GM12878 (cell line): ENCODE measurements at regions not wholly inside any gene's neighbourhood (a gene's known extent, or its start where the extent isn't known, plus 50 kb on each side); places are given as distances from the start of the nearest gene placed in this dataset.
A peak's percentile ranks its signal among the peaks of the same experiment; 100 is the strongest.

Source experiments
- ATAC-seq: fragments of 200-7000 bp; cut with Tn5 transposase; 3 replicates; pipeline ENCODE4 v1.9.1; 2020; ENCODE audit warnings: mild to moderate bottlenecking, moderate library complexity
- BruUV-seq: library from RNA; stranded (reverse); fragments of 400-500 nt; replicated peaks from 2 replicates; lab custom pipeline; 2021; lab: Mats Ljungman, UMichigan
- CTCF ChIA-PET: fragments of 300-600 bp; sonication (Branson Sonifier 250); formaldehyde crosslinking; extraction: SDS; loops from one replicate; lab custom pipeline; 2021; ENCODE audit warnings: inconsistent platforms; lab: Yijun Ruan, JAX
- POLR2A ChIA-PET: fragments of 350-600 bp; formaldehyde crosslinking; extraction: SDS; loops from one replicate; lab custom pipeline; 2021; ENCODE audit warnings: inconsistent platforms; lab: Charles Lee
- RAD21 ChIA-PET: fragments of 300-600 bp; sonication (Branson Sonifier 250); formaldehyde crosslinking; loops from one replicate; lab custom pipeline; 2023; ENCODE audit warnings: antibody characterized with exemption; ENCODE audit not compliant: unreplicated experiment; lab: Charles Lee
- SMC1A ChIA-PET: fragments of 300-600 bp; sonication (Branson Sonifier 250); formaldehyde crosslinking; loops from one replicate; lab custom pipeline; 2023; ENCODE audit not compliant: unreplicated experiment, uncharacterized antibody; lab: Charles Lee
- DNase-seq: peaks from one replicate; pipeline ENCODE4 v3.0.0-alpha.2; 2011; ENCODE audit warnings: low read depth, low spot score
- FAIRE-seq: peaks from 3 replicates; lab custom pipeline; 2011; peaks lifted over from hg19 to GRCh38; lab: Jason Lieb, UNC
- H2AFZ ChIP-seq: 2 replicates; pipeline ENCODE4 v1.6.0; 2011; ENCODE audit warnings: low read depth, low read length, control low read depth; ENCODE audit not compliant: control insufficient read depth
- H3K27ac ChIP-seq: 2 replicates; pipeline ENCODE4 v1.5.1; 2011; ENCODE audit warnings: control low read depth; ENCODE audit not compliant: control insufficient read depth, insufficient read depth
- H3K27me3 ChIP-seq, 2 experiments: replicated peaks in 1 of 2; 2 replicates each; pipeline versions ENCODE4 v1.6.0 to v1.6.1; 2011; ENCODE audit warnings: low read length in 1 of 2; ENCODE audit not compliant: control insufficient read depth in 2 of 2, insufficient read depth in 2 of 2
- H3K36me3 ChIP-seq, 2 experiments: 2 replicates each; pipeline ENCODE4 v1.5.1; 2011; ENCODE audit warnings: low read length in 1 of 2; ENCODE audit not compliant: control insufficient read depth in 2 of 2, insufficient read depth in 2 of 2
- H3K4me1 ChIP-seq: 2 replicates; pipeline ENCODE4 v1.6.1; 2011; ENCODE audit warnings: mild to moderate bottlenecking, low read length, moderate library complexity, mixed read lengths; ENCODE audit not compliant: control insufficient read depth, insufficient read depth
- H3K4me2 ChIP-seq: 2 replicates; pipeline ENCODE4 v1.6.0; 2011; ENCODE audit warnings: control low read depth; ENCODE audit not compliant: control insufficient read depth, insufficient read depth
- H3K4me3 ChIP-seq: fragments of 200-600 bp; sonication (generic); 2 replicates; pipeline ENCODE4 v1.5.1; 2016
- H3K79me2 ChIP-seq: 2 replicates; pipeline ENCODE4 v1.6.0; 2011; ENCODE audit warnings: low read length; ENCODE audit not compliant: control insufficient read depth, insufficient read depth
- H3K9ac ChIP-seq: 2 replicates; pipeline ENCODE4 v1.8.0; 2011; ENCODE audit warnings: low read length, control low read depth, mixed read lengths; ENCODE audit not compliant: control insufficient read depth, insufficient read depth
- H3K9me3 ChIP-seq: replicated peaks from 3 replicates; pipeline ENCODE4 v1.5.1; 2011; ENCODE audit warnings: mild to moderate bottlenecking, low read length; ENCODE audit not compliant: control insufficient read depth, insufficient read depth
- H4K20me1 ChIP-seq: 2 replicates; pipeline ENCODE4 v1.6.0; 2011; ENCODE audit not compliant: control insufficient read depth, insufficient read depth
- BHLHE40 ChIP-seq, 2 experiments: fragments of 450-650 bp in 1 of 2; IDR thresholded peaks; 2 replicates each; pipeline ENCODE4 v1.6.1; 2011 to 2017; ENCODE audit warnings: low read depth in 2 of 2, borderline replicate concordance in 1 of 2, improper control_type of control experiment in 1 of 2, low read length in 1 of 2, mild to moderate bottlenecking in 1 of 2
- MYB ChIP-seq: fragments of 150-350 bp; IDR thresholded peaks from 2 replicates; pipeline ENCODE4 v1.6.1; 2014; ENCODE audit warnings: mild to moderate bottlenecking, low read depth, low read length, borderline replicate concordance
- NFYB ChIP-seq: IDR thresholded peaks from 2 replicates; pipeline ENCODE4 v1.6.1; 2011; ENCODE audit warnings: low read depth, mild to moderate bottlenecking, low read length, improper control_type of control experiment, moderate library complexity; ENCODE audit not compliant: insufficient read depth
- RFX5 ChIP-seq: IDR thresholded peaks from 2 replicates; pipeline ENCODE4 v1.6.1; 2011; ENCODE audit warnings: low read depth, low read length, improper control_type of control experiment
- RUNX3 ChIP-seq: IDR thresholded peaks from 2 replicates; pipeline ENCODE4 v1.6.1; 2012; ENCODE audit warnings: low read length, inconsistent platforms
- SMAD5 ChIP-seq: IDR thresholded peaks from 2 replicates; pipeline ENCODE4 v1.6.1; 2016; ENCODE audit warnings: antibody characterized with exemption, low read depth
- SMARCA5 ChIP-seq: fragments of 450-650 bp; IDR thresholded peaks from 2 replicates; pipeline ENCODE4 v1.6.1; 2017; ENCODE audit warnings: mild to moderate bottlenecking
- ZZZ3 ChIP-seq: IDR thresholded peaks from 2 replicates; pipeline ENCODE4 v1.6.1; 2011; ENCODE audit warnings: low read depth; ENCODE audit not compliant: control insufficient read depth, insufficient read length
- WGBS: methylation state at CpG from one replicate; pipeline ENCODE4 v1.1.6; 2016; ENCODE audit warnings: low lambda C conversion rate; ENCODE audit not compliant: insufficient replicate concordance, insufficient coverage; ENCODE audit errors: missing lambda C conversion rate; 5-methylcytosine and 5-hydroxymethylcytosine counted together
- in situ Hi-C: fragments of 300-500 bp; cut with MboI; formaldehyde crosslinking; loops from 9 replicates; pipeline ENCODE4 v1.14.3; 2018; ENCODE audit warnings: mixed read lengths
- intact Hi-C: fragments of 100-400 bp; cut with micrococcal nuclease; formaldehyde crosslinking; loops from one replicate; pipeline ENCODE4 v1.14.2; 2022; ENCODE audit not compliant: unreplicated experiment
- TF ChIP-seq, protein P1 (sequence below): fragments of 450-650 bp; IDR thresholded peaks from 2 replicates; pipeline ENCODE4 v1.6.1; 2016; ENCODE audit warnings: mild to moderate bottlenecking
- TF ChIP-seq, protein P2 (sequence below): fragments of 150-350 bp; IDR thresholded peaks from 2 replicates; pipeline ENCODE4 v1.6.1; 2014; ENCODE audit warnings: mild to moderate bottlenecking, low read depth, low read length

DNA sequence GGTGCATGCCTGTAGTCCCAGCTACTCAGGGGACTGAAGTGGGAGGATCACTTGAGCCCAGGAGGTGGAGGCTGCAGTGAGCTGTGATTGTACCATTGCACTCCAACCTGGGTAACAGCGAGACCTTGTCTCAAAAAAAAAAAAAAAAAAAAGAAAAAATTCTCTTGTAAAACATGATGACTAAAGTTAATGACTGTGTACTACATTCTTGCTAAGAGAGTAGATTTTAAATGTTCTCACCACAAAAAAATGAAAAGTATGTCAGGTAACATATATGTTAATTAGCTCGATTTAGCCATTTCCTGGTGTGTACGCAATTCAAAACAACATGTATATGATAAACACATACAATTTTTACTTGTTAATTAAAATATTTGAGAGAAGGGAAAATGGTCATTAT, 480.7 kb upstream of the RGS6 start (continued):
- TF ChIP-seq BHLHE40 (IDR thresholded peaks at IDR 0.05; ENCODE audit: borderline replicate concordance in 1 of 2, low read depth in 2 of 2, low read length in 1 of 2) (no peak), NFYB (no peak), MYB (no peak), RFX5 (no peak), SMARCA5 (no peak), SMAD5 (no peak)
- TF ChIP-seq, protein P1, sequence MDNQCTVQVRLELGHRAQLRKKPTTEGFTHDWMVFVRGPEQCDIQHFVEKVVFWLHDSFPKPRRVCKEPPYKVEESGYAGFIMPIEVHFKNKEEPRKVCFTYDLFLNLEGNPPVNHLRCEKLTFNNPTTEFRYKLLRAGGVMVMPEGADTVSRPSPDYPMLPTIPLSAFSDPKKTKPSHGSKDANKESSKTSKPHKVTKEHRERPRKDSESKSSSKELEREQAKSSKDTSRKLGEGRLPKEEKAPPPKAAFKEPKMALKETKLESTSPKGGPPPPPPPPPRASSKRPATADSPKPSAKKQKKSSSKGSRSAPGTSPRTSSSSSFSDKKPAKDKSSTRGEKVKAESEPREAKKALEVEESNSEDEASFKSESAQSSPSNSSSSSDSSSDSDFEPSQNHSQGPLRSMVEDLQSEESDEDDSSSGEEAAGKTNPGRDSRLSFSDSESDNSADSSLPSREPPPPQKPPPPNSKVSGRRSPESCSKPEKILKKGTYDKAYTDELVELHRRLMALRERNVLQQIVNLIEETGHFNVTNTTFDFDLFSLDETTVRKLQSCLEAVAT, result no peak
- TF ChIP-seq, protein P2, sequence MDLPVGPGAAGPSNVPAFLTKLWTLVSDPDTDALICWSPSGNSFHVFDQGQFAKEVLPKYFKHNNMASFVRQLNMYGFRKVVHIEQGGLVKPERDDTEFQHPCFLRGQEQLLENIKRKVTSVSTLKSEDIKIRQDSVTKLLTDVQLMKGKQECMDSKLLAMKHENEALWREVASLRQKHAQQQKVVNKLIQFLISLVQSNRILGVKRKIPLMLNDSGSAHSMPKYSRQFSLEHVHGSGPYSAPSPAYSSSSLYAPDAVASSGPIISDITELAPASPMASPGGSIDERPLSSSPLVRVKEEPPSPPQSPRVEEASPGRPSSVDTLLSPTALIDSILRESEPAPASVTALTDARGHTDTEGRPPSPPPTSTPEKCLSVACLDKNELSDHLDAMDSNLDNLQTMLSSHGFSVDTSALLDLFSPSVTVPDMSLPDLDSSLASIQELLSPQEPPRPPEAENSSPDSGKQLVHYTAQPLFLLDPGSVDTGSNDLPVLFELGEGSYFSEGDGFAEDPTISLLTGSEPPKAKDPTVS, result no peak
- TF ChIP-seq, all 136 proteins: peak for 0

DNA sequence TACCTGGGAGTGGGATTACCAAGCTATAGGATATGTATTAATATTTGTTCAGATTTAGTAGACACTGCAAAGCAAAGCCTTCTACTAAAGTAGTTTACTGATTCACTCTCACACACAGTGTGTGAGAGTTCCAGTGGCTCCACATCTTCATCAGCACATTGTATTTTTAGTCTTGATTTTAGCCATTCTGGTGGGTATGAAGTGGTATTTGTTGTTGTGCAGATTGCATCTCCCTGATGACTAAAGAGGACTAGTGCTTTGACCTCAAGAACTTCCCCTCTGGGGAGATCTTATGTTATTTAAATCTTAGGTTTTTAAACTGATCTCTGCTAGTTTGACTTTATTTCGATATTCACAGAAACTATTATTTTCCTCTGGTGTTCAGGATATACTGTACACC, 479.7 kb upstream of the RGS6 start:
- Histone ChIP-seq H3K79me2 (peaks cover 20% of the 10 kb centered on the region), H3K9me3 (peaks cover 3% of the 10 kb centered on the region), H3K36me3 (no peaks in the 10 kb centered on the region)
- no TSS peak for BruUV-seq
- FAIRE-seq (no peak), ATAC-seq (peak; percentile 73)
- RAD21 ChIA-PET, result interaction anchor here (0.7 to 1.1 kb wide), 3 partner anchors 103 to 532 kb away, joined by 3 to 5 read pairs (median 3); no protein-coding TSS in a partner anchor
- CTCF ChIA-PET, result interaction anchor here (1.2 to 1.9 kb wide), 4 partner anchors 8 to 48 kb away, joined by 3 to 4 read pairs (median 3); no protein-coding TSS in a partner anchor
- no peak for TF ChIP-seq ZZZ3
- peak; percentile 21; the same call in 1 of the 2 replicates for TF ChIP-seq RUNX3
- TF ChIP-seq, all 136 proteins: peak for 1
- POLR2A ChIA-PET, result interaction anchor here (0.6 to 1.2 kb wide), 3 partner anchors 12 to 59 kb away, joined by 3 to 8 read pairs (median 3); no protein-coding TSS in a partner anchor
- Histone ChIP-seq H3K27me3 (no peaks in the 10 kb centered on the region), H2AFZ (no peak overlapping the region), H3K27ac (no peak overlapping the region), H3K9ac (no peak overlapping the region), H3K4me3 (no peak overlapping the region), H3K4me2 (no peak overlapping the region), H3K4me1 (no peaks in the 10 kb centered on the region), H4K20me1 (no peaks in the 10 kb centered on the region)
- in situ Hi-C loops (no loop called here), intact Hi-C loops (no loop called here)
- 100% methylated on average over 1 of the region's 1 CpG for WGBS
- no peak for DNase-seq
- SMC1A ChIA-PET, result interaction anchor here (0.5 to 2.5 kb wide), 7 partner anchors 8 to 102 kb away, joined by 3 to 6 read pairs (median 5); no protein-coding TSS in a partner anchor
